KBM-7 (cell line): ENCODE measurements at regions not wholly inside any gene's neighbourhood (a gene's known extent, or its start where the extent isn't known, plus 50 kb on each side); places are given as distances from the start of the nearest gene placed in this dataset.
"Not testable (repeated sequence)": the region's sequence is repeated elsewhere in the genome, so short reads cannot be mapped to it uniquely, and the experiment has no call there.

ENCODE experiments used
- DNase-seq: peaks from one replicate; pipeline ENCODE4 v3.0.0-alpha.2; 2015
- in situ Hi-C: fragments of 300-500 bp; cut with MboI; formaldehyde crosslinking; loops from 2 replicates; pipeline ENCODE4 v1.14.3; 2020; ENCODE audit warnings: low sequenced_read_pairs, low pct_unique_long_range_greater_than_20kb, mixed read lengths

GRCh38 chr1:149267287-149267686, 163.9 kb upstream of the NBPF9 start:
- in situ Hi-C loops, DNase-seq: not testable (repeated sequence)

GRCh38 chr1:149269001-149269702, 165.8 kb upstream of the NBPF9 start:
- in situ Hi-C loops, DNase-seq: not testable (repeated sequence)

GRCh38 chr1:149269833-149270232, 166.5 kb upstream of the NBPF9 start:
- DNase-seq, in situ Hi-C loops: not testable (repeated sequence)

- DNase-seq, in situ Hi-C loops: not testable (repeated sequence)
Measured at GRCh38 chr1:149274493-149274892, 171.1 kb upstream of the NBPF9 start.

GRCh38 chr1:149275802-149276201, 172.5 kb upstream of the NBPF9 start:
- in situ Hi-C loops, DNase-seq: not testable (repeated sequence)

GRCh38 chr1:149276496-149276895, 173.1 kb upstream of the NBPF9 start:
- in situ Hi-C loops, DNase-seq: not testable (repeated sequence)

GRCh38 chr1:149278156-149278555, 174.8 kb upstream of the NBPF9 start:
- in situ Hi-C loops, DNase-seq: not testable (repeated sequence)

- in situ Hi-C loops: not testable (repeated sequence)
Measured at GRCh38 chr1:149279015-149279414, 175.7 kb upstream of the NBPF9 start.

GRCh38 chr1:149279512-149279911, 176.2 kb upstream of the NBPF9 start:
- DNase-seq, in situ Hi-C loops: not testable (repeated sequence)

More at GRCh38 chr1:149279015-149279414, 175.7 kb upstream of the NBPF9 start:
- not testable (repeated sequence) for DNase-seq

DNA sequence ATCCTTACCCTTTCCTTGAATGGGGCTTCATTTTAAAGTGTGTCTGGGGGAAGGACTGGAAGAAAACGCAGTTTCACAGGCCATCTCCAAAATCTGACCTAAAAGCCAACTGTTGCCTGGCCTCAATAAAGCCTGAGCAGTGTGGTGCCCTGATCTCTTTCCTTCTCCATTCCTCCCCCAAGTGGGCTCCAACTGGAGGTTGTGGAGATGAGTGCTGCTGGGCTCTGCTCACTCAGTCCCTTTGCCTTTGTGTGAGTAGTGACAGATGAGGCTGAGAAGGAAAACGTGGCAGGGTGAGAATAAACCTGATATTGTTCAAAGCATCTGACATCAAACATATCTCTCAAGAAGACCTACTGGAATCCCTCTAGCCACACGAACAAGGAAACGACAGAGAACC, 181.4 kb upstream of the NBPF9 start:
- in situ Hi-C loops, DNase-seq: not testable (repeated sequence)

GRCh38 chr1:149285205-149285604, 181.9 kb upstream of the NBPF9 start:
- in situ Hi-C loops: not testable (repeated sequence)

GRCh38 chr1:149285638-149286037, 182.3 kb upstream of the NBPF9 start:
- DNase-seq: not testable (repeated sequence)

More at GRCh38 chr1:149285205-149285604, 181.9 kb upstream of the NBPF9 start:
- DNase-seq: not testable (repeated sequence)

DNA sequence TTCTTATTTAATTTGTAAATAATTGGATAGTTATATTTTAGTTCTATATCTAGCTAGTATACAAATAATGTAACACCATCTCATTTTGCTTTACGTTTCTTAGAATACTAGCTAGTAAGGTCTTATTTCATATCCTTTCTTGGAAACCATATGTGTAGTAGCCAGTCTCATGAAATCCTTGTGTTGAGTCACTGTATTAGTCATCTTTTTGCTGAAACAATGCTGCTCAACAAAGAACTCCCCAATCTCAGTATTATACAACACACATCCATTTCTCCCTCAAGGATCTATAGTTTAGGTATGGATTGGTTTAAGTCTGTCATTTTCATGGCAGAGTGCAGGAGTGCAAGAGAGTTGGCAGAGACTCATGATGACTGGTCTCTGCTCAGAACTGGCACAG, 185.2 kb upstream of the NBPF9 start:
- DNase-seq: not testable (repeated sequence)

More at GRCh38 chr1:149285638-149286037, 182.3 kb upstream of the NBPF9 start:
- in situ Hi-C loops: not testable (repeated sequence)

GRCh38 chr1:149300478-149301218, 174.2 kb upstream of the NBPF19 start:
- DNase-seq, in situ Hi-C loops: not testable (repeated sequence)

More for the DNA sequence above, 185.2 kb upstream of the NBPF9 start:
- in situ Hi-C loops: not testable (repeated sequence)

- in situ Hi-C loops: not testable (repeated sequence)
Measured at GRCh38 chr1:149301282-149301681, 173.6 kb upstream of the NBPF19 start.

GRCh38 chr1:149304796-149305195, 170.0 kb upstream of the NBPF19 start:
- DNase-seq, in situ Hi-C loops: not testable (repeated sequence)

More at GRCh38 chr1:149301282-149301681, 173.6 kb upstream of the NBPF19 start:
- not testable (repeated sequence) for DNase-seq

DNA sequence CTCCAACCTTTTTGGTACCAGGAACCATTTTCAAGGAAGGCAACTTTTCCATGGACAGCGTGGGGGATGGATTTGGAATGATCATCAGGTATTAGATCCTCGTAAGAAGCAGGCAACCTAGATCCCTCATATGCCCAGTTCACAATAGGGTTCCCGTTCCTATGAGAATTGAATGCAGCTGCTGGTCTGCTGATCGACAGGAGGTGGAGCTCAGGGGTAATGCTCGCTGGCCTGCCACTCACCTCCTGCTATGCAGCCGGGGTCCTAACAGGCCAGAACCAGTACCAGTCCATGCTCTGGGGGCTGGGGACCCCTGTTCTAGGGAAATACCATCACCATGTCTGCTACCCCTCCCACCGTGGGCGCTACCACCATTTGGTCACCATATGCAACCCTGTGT, 167.2 kb upstream of the NBPF19 start:
- in situ Hi-C loops, DNase-seq: not testable (repeated sequence)

DNA sequence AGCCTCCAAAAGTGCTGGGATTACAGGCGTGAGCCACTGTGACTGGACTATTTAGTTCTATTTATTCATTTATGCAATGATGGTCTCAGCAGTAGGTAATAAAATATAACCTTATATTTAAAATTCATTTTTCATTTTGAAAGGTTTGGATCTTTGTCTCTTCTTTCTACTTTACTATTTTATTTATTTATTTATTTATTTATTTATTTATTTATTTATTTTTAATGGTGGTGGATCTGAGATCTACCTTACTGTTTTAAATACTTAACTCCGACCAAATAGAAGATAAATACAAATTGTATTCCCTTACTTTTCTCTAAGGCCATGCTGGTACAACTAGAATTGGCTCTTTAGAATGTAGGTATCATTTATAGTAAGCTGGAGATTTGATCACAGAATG, 159.9 kb upstream of the NBPF19 start:
- in situ Hi-C loops, DNase-seq: not testable (repeated sequence)

- DNase-seq, in situ Hi-C loops: not testable (repeated sequence)
Measured at GRCh38 chr1:149320971-149321731, 153.7 kb upstream of the NBPF19 start.
